Esophagus squamous epithelium (tissue), 4 donors: ENCODE measurements at regions not wholly inside any gene's neighbourhood (a gene's known extent, or its start where the extent isn't known, plus 50 kb on each side); places are given as distances from the start of the nearest gene placed in this dataset.
"Not testable (repeated sequence)": the region's sequence is repeated elsewhere in the genome, so short reads cannot be mapped to it uniquely, and the experiment has no call there.

Experiments used
- CTCF ChIP-seq, 6 experiments: fragments of 450-650 bp in 4 of 6; fragments of 200-600 bp in 2 of 6; sonication (generic) in 2 of 6; IDR thresholded peaks; one replicate each; pipeline ENCODE4 v1.5.1; 2016 to 2019; ENCODE audit warnings: antibody characterized with exemption in 6 of 6, mild to moderate bottlenecking in 4 of 6, moderate library complexity in 4 of 6
- POLR2A ChIP-seq, 4 donors: fragments of 450-650 bp; IDR thresholded peaks; one replicate each; pipeline ENCODE4 v1.6.1; 2017; ENCODE audit warnings: antibody characterized with exemption in 4 of 4, mild to moderate bottlenecking in 4 of 4, moderate library complexity in 3 of 4

DNA sequence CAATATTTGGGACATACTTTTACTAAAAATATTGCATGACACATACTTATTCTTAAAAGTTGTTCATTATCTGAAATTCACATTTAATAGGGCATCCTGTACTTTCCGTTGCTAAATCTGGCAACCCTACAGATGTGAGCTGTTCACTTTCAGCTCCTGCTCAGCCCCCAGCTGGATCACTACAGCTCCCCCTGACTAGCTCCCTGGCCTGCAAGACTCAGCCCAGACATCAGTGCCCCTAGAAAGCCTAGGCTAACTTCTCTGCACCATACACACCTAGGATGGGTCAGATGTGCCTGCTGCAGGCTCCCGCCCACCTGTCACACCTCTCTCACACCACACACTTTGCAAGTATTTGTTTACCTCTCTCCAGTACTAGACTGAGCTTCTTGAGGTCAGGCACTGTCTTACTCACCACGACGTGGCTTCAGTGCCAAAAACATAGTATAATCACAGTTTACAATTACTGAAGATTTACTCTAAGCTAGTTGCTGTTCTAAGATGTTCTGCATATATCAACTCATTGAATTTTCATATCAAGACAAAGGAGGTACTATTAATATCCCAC, 55.9 kb upstream of the WIPF3 start:
- not testable (repeated sequence) for TF ChIP-seq CTCF, POLR2A (IDR thresholded peaks at IDR 0.05)
